IMR-90 (cell line): ENCODE measurements at regions not wholly inside any gene's neighbourhood (a gene's known extent, or its start where the extent isn't known, plus 50 kb on each side); places are given as distances from the start of the nearest gene placed in this dataset.

Source experiments
- ATAC-seq: fragments of 200-7000 bp; cut with Tn5 transposase; 2 replicates; pipeline ENCODE4 v1.9.1; 2020; ENCODE audit warnings: low read depth, mild to moderate bottlenecking, moderate library complexity
- BruUV-seq: library from RNA; stranded (reverse); fragments of 400-500 nt; replicated peaks from 2 replicates; lab custom pipeline; 2021; lab: Mats Ljungman, UMichigan
- CTCF ChIA-PET: fragments of 300-600 bp; formaldehyde crosslinking; extraction: SDS; loops from one replicate; lab custom pipeline; 2021; ENCODE audit warnings: antibody characterized with exemption; lab: Yijun Ruan, JAX
- POLR2A ChIA-PET: fragments of 300-600 bp; sonication (Branson Sonifier 250); formaldehyde crosslinking; loops from one replicate; lab custom pipeline; 2022; ENCODE audit warnings: antibody characterized with exemption; ENCODE audit not compliant: unreplicated experiment; lab: Charles Lee
- DNase-seq: peaks from one replicate; pipeline ENCODE4 v3.0.0; 2013
- H2AFZ ChIP-seq: replicated peaks from 2 replicates; pipeline ENCODE3; 2013; ENCODE audit warnings: low read length, mild to moderate bottlenecking; ENCODE audit not compliant: poor library complexity
- H2AK5ac ChIP-seq: 2 replicates; pipeline ENCODE4 v1.6.1; 2013; ENCODE audit warnings: low read depth, low read length, inconsistent platforms
- H2AK9ac ChIP-seq: replicated peaks from 2 replicates; pipeline ENCODE3; 2013; ENCODE audit warnings: mild to moderate bottlenecking, low read depth, low read length, moderate library complexity; ENCODE audit not compliant: poor library complexity
- H2BK120ac ChIP-seq: 2 replicates; pipeline ENCODE4 v1.6.1; 2013; ENCODE audit warnings: low read depth, low read length, inconsistent platforms
- H2BK15ac ChIP-seq: 3 replicates; pipeline ENCODE4 v1.6.1; 2013; ENCODE audit warnings: low read depth, low read length, inconsistent platforms
- H2BK20ac ChIP-seq: 2 replicates; pipeline ENCODE4 v1.6.1; 2013; ENCODE audit warnings: low read depth, mild to moderate bottlenecking, inconsistent platforms, low read length, moderate library complexity
- H2BK5ac ChIP-seq: 2 replicates; pipeline ENCODE4 v1.6.1; 2013; ENCODE audit warnings: mild to moderate bottlenecking, low read depth, low read length, inconsistent platforms; ENCODE audit not compliant: poor library complexity, severe bottlenecking
- H3K14ac ChIP-seq: replicated peaks from 2 replicates; pipeline ENCODE4 v1.6.1; 2013; ENCODE audit warnings: low read depth, low read length, inconsistent platforms
- H3K18ac ChIP-seq: 2 replicates; pipeline ENCODE4 v1.6.1; 2013; ENCODE audit warnings: low read depth, low read length, control low read depth
- H3K23ac ChIP-seq: 2 replicates; pipeline ENCODE4 v1.6.1; 2013; ENCODE audit warnings: low read depth, low read length, inconsistent platforms
- H3K27ac ChIP-seq: 2 replicates; pipeline ENCODE4 v1.5.1; 2013; ENCODE audit warnings: mild to moderate bottlenecking, control low read depth, low read length; ENCODE audit not compliant: insufficient read depth
- H3K27me3 ChIP-seq: 2 replicates; pipeline ENCODE4 v1.6.1; 2013; ENCODE audit warnings: low read length; ENCODE audit not compliant: control insufficient read depth, insufficient read depth
- H3K36me3 ChIP-seq: 2 replicates; pipeline ENCODE4 v1.6.1; 2013; ENCODE audit warnings: low read length, mixed read lengths; ENCODE audit not compliant: control insufficient read depth, insufficient read depth
- H3K4ac ChIP-seq: 2 replicates; pipeline ENCODE4 v1.6.1; 2013; ENCODE audit warnings: low read depth, low read length, inconsistent platforms
- H3K4me1 ChIP-seq: 2 replicates; pipeline ENCODE4 v1.6.1; 2013; ENCODE audit warnings: low read length, mixed read lengths; ENCODE audit not compliant: control insufficient read depth, insufficient read depth
- H3K4me2 ChIP-seq: 2 replicates; pipeline ENCODE4 v1.6.1; 2013; ENCODE audit warnings: low read depth, mild to moderate bottlenecking, control low read depth, low read length, moderate library complexity
- H3K4me3 ChIP-seq: 2 replicates; pipeline ENCODE4 v1.5.1; 2013; ENCODE audit warnings: low read depth, mild to moderate bottlenecking, control low read depth, low read length, moderate library complexity; ENCODE audit not compliant: insufficient read depth
- H3K56ac ChIP-seq: 2 replicates; pipeline ENCODE4 v1.6.1; 2013; ENCODE audit warnings: low read length, inconsistent platforms; ENCODE audit not compliant: insufficient read depth; ENCODE audit errors: extremely low read depth
- H3K79me1 ChIP-seq, 2 experiments: 2 replicates each; pipeline ENCODE4 v1.6.1; 2013; ENCODE audit warnings: low read length in 2 of 2, inconsistent platforms in 1 of 2, low read depth in 1 of 2
- H3K9ac ChIP-seq: 2 replicates; pipeline ENCODE4 v1.6.1; 2013; ENCODE audit warnings: low read depth, low read length, control low read depth
- H3K9me1 ChIP-seq: 2 replicates; pipeline ENCODE4 v1.6.1; 2013; ENCODE audit warnings: low read length, inconsistent platforms; ENCODE audit not compliant: insufficient read depth
- H3K9me3 ChIP-seq: 2 replicates; pipeline ENCODE4 v1.6.1; 2013; ENCODE audit warnings: low read length; ENCODE audit not compliant: control insufficient read depth, insufficient read depth
- H4K20me1 ChIP-seq: 2 replicates; pipeline ENCODE4 v1.6.1; 2013; ENCODE audit warnings: low read length, inconsistent platforms; ENCODE audit not compliant: insufficient read depth
- H4K5ac ChIP-seq: 2 replicates; pipeline ENCODE4 v1.6.1; 2013; ENCODE audit warnings: mild to moderate bottlenecking, low read depth, low read length, control low read depth
- H4K8ac ChIP-seq, 2 experiments: 2 replicates each; pipeline ENCODE4 v1.6.1; 2013; ENCODE audit warnings: low read depth in 2 of 2, low read length in 2 of 2, control low read depth in 1 of 2, inconsistent platforms in 1 of 2
- H4K91ac ChIP-seq: 2 replicates; pipeline ENCODE4 v1.6.1; 2013; ENCODE audit warnings: low read depth, low read length, inconsistent platforms; ENCODE audit not compliant: insufficient read depth
- BHLHE40 ChIP-seq: fragments of 150-350 bp; IDR thresholded peaks from 2 replicates; pipeline ENCODE4 v1.6.1; 2016; ENCODE audit warnings: mild to moderate bottlenecking, low read depth, low read length
- CEBPB ChIP-seq: IDR thresholded peaks from 2 replicates; pipeline ENCODE4 v1.6.1; 2012; ENCODE audit warnings: low read depth, low read length, improper control_type of control experiment
- CHD1 ChIP-seq: IDR thresholded peaks from 2 replicates; pipeline ENCODE4 v1.6.1; 2012; ENCODE audit warnings: low read depth, low read length, improper control_type of control experiment
- ELK1 ChIP-seq: fragments of 150-350 bp; IDR thresholded peaks from 2 replicates; pipeline ENCODE4 v1.6.1; 2016; ENCODE audit warnings: low read depth, mild to moderate bottlenecking, low read length, moderate library complexity, borderline replicate concordance
- FOS ChIP-seq: fragments of 150-350 bp; IDR thresholded peaks from 2 replicates; pipeline ENCODE4 v1.6.1; 2016; ENCODE audit warnings: low read depth, low read length
- MAFK ChIP-seq: IDR thresholded peaks from 2 replicates; pipeline ENCODE4 v1.6.1; 2012; ENCODE audit warnings: low read depth, low read length, improper control_type of control experiment
- MAZ ChIP-seq: IDR thresholded peaks from 2 replicates; pipeline ENCODE4 v1.6.1; 2012; ENCODE audit warnings: low read depth, mild to moderate bottlenecking, low read length, improper control_type of control experiment, moderate library complexity, borderline replicate concordance
- MXI1 ChIP-seq: IDR thresholded peaks from 2 replicates; pipeline ENCODE4 v1.6.1; 2012; ENCODE audit warnings: low read depth, mild to moderate bottlenecking, low read length, moderate library complexity, borderline replicate concordance
- NFE2L2 ChIP-seq: fragments of 150-350 bp; IDR thresholded peaks from 2 replicates; pipeline ENCODE4 v1.6.1; 2016; ENCODE audit warnings: low read depth, mild to moderate bottlenecking, low read length
- POLR2A ChIP-seq: IDR thresholded peaks from 2 replicates; pipeline ENCODE4 v1.6.1; 2012; ENCODE audit warnings: mild to moderate bottlenecking, low read depth, low read length
- RAD21 ChIP-seq: IDR thresholded peaks from 2 replicates; pipeline ENCODE4 v1.6.1; 2012; ENCODE audit warnings: low read length, improper control_type of control experiment
- RCOR1 ChIP-seq: IDR thresholded peaks from 2 replicates; pipeline ENCODE4 v1.6.1; 2012; ENCODE audit warnings: mild to moderate bottlenecking, low read length, improper control_type of control experiment; ENCODE audit not compliant: insufficient replicate concordance
- RFX5 ChIP-seq: IDR thresholded peaks from 2 replicates; pipeline ENCODE4 v1.8.0; 2012; ENCODE audit warnings: low read depth, mild to moderate bottlenecking, low read length, moderate library complexity
- SMC3 ChIP-seq: fragments of 150-350 bp; IDR thresholded peaks from 2 replicates; pipeline ENCODE4 v1.6.1; 2016; ENCODE audit warnings: low read depth, mild to moderate bottlenecking, antibody characterized with exemption, low read length, moderate library complexity
- USF2 ChIP-seq: fragments of 150-350 bp; IDR thresholded peaks from 2 replicates; pipeline ENCODE4 v1.6.1; 2017; ENCODE audit warnings: mild to moderate bottlenecking, antibody characterized with exemption, low read length, low read depth
- WGBS, 2 experiments: methylation state at CpG; one replicate each; pipeline versions ENCODE4 v1.1.5 to v1.1.7; 2013; ENCODE audit warnings: missing lambda C conversion rate in 2 of 2; ENCODE audit not compliant: insufficient read length in 1 of 2; ENCODE audit errors: extremely low coverage in 2 of 2; 5-methylcytosine and 5-hydroxymethylcytosine counted together
- dilution Hi-C: fragments of 300-500 bp; cut with HindIII; formaldehyde crosslinking; loops from one replicate; pipeline ENCODE4 v1.14.3; 2018; ENCODE audit warnings: low sequenced_read_pairs; ENCODE audit not compliant: unreplicated experiment
- in situ Hi-C: fragments of 300-500 bp; cut with MboI; formaldehyde crosslinking; loops from 3 replicates; pipeline ENCODE4 v1.14.3; 2019; ENCODE audit warnings: low sequenced_read_pairs, inconsistent platforms, mixed read lengths
- intact Hi-C: fragments of 100-400 bp; cut with micrococcal nuclease; formaldehyde crosslinking; loops from 2 replicates; pipeline ENCODE4 v1.10.0; 2022
- TF ChIP-seq, protein P1 (sequence below): conservative IDR thresholded peaks from 2 replicates; pipeline ENCODE4 v1.5.1; 2012; ENCODE audit warnings: mild to moderate bottlenecking, low read depth, low read length, improper control_type of control experiment

DNA sequence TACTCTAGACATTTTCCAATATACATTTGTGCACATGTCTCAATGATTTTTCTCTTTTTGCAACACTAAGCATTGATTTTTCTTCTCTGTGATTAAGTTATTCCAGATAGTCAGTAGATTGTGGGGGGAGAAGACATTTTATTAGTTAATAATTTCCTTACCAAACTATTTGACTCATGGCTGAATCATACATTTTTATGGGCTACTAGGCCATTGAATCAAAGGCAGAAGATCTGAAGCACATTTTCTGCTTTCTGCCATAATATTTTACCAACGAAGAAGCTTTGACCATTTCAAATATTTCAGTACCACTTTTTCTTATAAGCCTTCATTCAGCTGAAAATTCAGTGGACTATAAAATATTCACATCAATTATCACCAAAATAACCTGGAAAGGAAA, 175.6 kb downstream of the IRX2 start:
- no peak overlapping the region for H2BK15ac ChIP-seq
- H2AK9ac ChIP-seq, result no peak overlapping the region
- intact Hi-C loops (no loop called here), dilution Hi-C loops (no loop called here), in situ Hi-C loops (no loop called here)
- H3K4me3 ChIP-seq, result no peak overlapping the region
- H4K5ac ChIP-seq, result no peak overlapping the region
- H3K9me1 ChIP-seq, result no peaks in the 10 kb centered on the region
- no peaks in the 10 kb centered on the region for H4K20me1 ChIP-seq
- no peak overlapping the region for H3K14ac ChIP-seq
- H2AFZ ChIP-seq, result no peak overlapping the region
- no peak overlapping the region for H3K56ac ChIP-seq
- no peak for TF ChIP-seq USF2
- TF ChIP-seq RFX5, result no peak
- no peak for TF ChIP-seq RCOR1
- TF ChIP-seq FOS, result no peak
- TF ChIP-seq RAD21, result no peak
- TF ChIP-seq BHLHE40, result no peak
- TF ChIP-seq MXI1, result no peak
- TF ChIP-seq CHD1, result no peak
- no peak for TF ChIP-seq MAFK
- TF ChIP-seq, protein P1, sequence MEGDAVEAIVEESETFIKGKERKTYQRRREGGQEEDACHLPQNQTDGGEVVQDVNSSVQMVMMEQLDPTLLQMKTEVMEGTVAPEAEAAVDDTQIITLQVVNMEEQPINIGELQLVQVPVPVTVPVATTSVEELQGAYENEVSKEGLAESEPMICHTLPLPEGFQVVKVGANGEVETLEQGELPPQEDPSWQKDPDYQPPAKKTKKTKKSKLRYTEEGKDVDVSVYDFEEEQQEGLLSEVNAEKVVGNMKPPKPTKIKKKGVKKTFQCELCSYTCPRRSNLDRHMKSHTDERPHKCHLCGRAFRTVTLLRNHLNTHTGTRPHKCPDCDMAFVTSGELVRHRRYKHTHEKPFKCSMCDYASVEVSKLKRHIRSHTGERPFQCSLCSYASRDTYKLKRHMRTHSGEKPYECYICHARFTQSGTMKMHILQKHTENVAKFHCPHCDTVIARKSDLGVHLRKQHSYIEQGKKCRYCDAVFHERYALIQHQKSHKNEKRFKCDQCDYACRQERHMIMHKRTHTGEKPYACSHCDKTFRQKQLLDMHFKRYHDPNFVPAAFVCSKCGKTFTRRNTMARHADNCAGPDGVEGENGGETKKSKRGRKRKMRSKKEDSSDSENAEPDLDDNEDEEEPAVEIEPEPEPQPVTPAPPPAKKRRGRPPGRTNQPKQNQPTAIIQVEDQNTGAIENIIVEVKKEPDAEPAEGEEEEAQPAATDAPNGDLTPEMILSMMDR, result no peak
- TF ChIP-seq CEBPB, result no peak
- no peak for TF ChIP-seq ELK1
- no peak for TF ChIP-seq MAZ
- TF ChIP-seq NFE2L2, result no peak
- no peak for TF ChIP-seq POLR2A
- TF ChIP-seq SMC3, result no peak
- H2BK5ac ChIP-seq, result no peak overlapping the region
- no peak overlapping the region for H3K4me2 ChIP-seq
- H3K4me1 ChIP-seq, result no peaks in the 10 kb centered on the region
- H3K27me3 ChIP-seq, result no peaks in the 10 kb centered on the region
- ATAC-seq, result no peak
- H2BK20ac ChIP-seq, result no peak overlapping the region
- peaks cover 29% of the 10 kb centered on the region for H3K9me3 ChIP-seq
- CTCF ChIA-PET, result interaction anchor here (0.9 kb wide), 1 partner anchor 9 kb away, joined by 3 read pairs; no protein-coding TSS in a partner anchor
- no peaks in the 10 kb centered on the region for H3K79me1 ChIP-seq
- no peak overlapping the region for H3K27ac ChIP-seq
- no peak for DNase-seq
- H3K9ac ChIP-seq, result no peak overlapping the region
- H3K4ac ChIP-seq, result no peak overlapping the region
- no CpG with 5 or more reads among the region's 1 CpG for WGBS, 2 experiments
- no TSS peak for BruUV-seq
- no peak overlapping the region for H3K23ac ChIP-seq
- H4K91ac ChIP-seq, result no peak overlapping the region
- H4K8ac ChIP-seq, result no peak overlapping the region
- H2BK120ac ChIP-seq, result no peak overlapping the region
- H3K18ac ChIP-seq, result no peak overlapping the region
- POLR2A ChIA-PET, result no interaction called here
- H2AK5ac ChIP-seq, result no peak overlapping the region
- no peaks in the 10 kb centered on the region for H3K36me3 ChIP-seq
